ENCODE measurements at regions not wholly inside any gene's neighbourhood (a gene's known extent, or its start where the extent isn't known, plus 50 kb on each side); places are given as distances from the start of the nearest gene placed in this dataset.

DNA sequence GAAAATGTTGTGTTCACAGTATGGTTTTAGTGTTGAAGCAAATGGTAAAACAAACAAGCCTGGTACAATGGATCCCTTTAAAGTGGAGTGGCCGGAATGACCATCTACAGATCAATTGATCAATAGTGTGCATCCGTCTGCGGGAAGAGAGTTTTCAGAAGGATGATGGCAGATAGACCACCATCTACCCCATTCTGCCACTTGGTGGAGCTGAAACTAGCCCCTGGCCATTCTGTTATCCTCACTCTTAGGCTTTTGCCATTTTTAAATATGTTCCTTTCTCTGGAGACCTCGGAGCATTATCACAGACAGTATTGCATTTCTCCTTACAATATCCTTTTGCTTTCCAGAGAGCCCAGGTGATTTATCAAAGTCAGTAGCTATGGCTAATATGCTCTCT is 258.9 kb upstream of the CFAP20DC start:
- H3K4me3 ChIP-seq (ENCODE audit: low read depth, poor library complexity, severe bottlenecking) = no peak overlapping the region
- intact Hi-C loops (cut with DNase I; ENCODE audit: low total_unique reads) = no loop called here
- whole genome bisulfite sequencing, 2 donors = 83 to 92% methylated on average over 4 of the region's 4 CpGs
- no peak for TF ChIP-seq POLR2A (IDR thresholded peaks at IDR 0.05)
- TF ChIP-seq, protein P1, sequence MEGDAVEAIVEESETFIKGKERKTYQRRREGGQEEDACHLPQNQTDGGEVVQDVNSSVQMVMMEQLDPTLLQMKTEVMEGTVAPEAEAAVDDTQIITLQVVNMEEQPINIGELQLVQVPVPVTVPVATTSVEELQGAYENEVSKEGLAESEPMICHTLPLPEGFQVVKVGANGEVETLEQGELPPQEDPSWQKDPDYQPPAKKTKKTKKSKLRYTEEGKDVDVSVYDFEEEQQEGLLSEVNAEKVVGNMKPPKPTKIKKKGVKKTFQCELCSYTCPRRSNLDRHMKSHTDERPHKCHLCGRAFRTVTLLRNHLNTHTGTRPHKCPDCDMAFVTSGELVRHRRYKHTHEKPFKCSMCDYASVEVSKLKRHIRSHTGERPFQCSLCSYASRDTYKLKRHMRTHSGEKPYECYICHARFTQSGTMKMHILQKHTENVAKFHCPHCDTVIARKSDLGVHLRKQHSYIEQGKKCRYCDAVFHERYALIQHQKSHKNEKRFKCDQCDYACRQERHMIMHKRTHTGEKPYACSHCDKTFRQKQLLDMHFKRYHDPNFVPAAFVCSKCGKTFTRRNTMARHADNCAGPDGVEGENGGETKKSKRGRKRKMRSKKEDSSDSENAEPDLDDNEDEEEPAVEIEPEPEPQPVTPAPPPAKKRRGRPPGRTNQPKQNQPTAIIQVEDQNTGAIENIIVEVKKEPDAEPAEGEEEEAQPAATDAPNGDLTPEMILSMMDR (IDR thresholded peaks at IDR 0.05) = no peak
- DNase-seq (ENCODE audit: low spot score in 2 of 2) = no peak

GRCh38 chr3:59308001-59308400 is 258.2 kb upstream of the CFAP20DC start:
- 77% methylated on average over 1 of the region's 1 CpG for WGBS, 2 donors
- TF ChIP-seq, protein P1 (IDR thresholded peaks at IDR 0.05) = no peak
- no peak for TF ChIP-seq POLR2A (IDR thresholded peaks at IDR 0.05)
- intact Hi-C loops (cut with DNase I; ENCODE audit: low total_unique reads) = no loop called here
- no peak overlapping the region for H3K4me3 ChIP-seq (ENCODE audit: low read depth, poor library complexity, severe bottlenecking)
- no peak for DNase-seq (ENCODE audit: low spot score in 2 of 2)

DNA sequence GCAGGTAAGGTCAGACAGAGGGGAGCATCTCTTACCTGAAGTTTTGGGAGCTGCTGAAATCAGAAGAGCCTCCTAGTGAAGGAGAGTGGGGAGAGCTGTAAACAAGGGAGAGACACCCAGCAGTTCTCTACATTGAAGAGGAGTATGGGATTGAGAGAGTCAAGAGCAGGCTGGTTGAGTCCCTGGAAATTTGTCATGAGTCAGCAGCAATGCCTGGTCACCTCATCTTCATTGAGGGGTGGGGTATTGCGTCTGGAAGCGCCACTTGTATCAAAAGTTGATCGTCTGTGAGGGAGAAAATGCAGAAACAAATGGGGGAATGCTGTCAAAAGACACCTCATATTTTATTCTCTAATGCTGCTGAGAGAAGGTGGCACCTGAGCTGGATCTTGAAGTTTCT is 256.6 kb upstream of the CFAP20DC start:
- no peak for TF ChIP-seq POLR2A (IDR thresholded peaks at IDR 0.05)
- TF ChIP-seq, protein P1 (IDR thresholded peaks at IDR 0.05) = no peak
- H3K4me3 ChIP-seq (ENCODE audit: low read depth, poor library complexity, severe bottlenecking) = no peak overlapping the region
- intact Hi-C loops (cut with DNase I; ENCODE audit: low total_unique reads) = no loop called here
- WGBS, 2 donors = 90% methylated on average over 3 of the region's 3 CpGs
- DNase-seq (ENCODE audit: low spot score in 2 of 2) = no peak

DNA sequence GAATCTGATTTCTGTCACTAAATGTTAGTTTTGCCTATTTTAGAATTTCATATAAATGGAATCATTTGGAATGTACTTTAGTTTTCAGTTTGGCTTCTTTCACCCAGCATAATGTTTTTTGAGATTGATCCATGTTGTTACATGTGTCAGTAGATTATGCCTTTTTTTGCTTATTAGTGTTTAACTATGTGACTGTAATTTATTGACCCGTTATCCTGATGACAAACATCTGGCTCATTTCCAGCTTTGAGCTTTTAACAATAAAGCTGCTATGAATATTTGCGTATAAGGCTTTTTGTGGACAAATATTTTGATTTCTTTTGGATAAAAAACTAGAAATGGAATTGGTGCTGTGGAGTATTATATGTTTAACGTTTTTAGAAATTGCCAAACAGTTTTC is 254.5 kb upstream of the CFAP20DC start:
- TF ChIP-seq, protein P1 (IDR thresholded peaks at IDR 0.05) = no peak
- no peak for TF ChIP-seq POLR2A (IDR thresholded peaks at IDR 0.05)
- 39 to 42% methylated on average over 3 of the region's 3 CpGs for WGBS, 2 donors
- DNase-seq (ENCODE audit: low spot score in 2 of 2) = no peak
- no peak overlapping the region for H3K4me3 ChIP-seq (ENCODE audit: low read depth, poor library complexity, severe bottlenecking)
- intact Hi-C loops (cut with DNase I; ENCODE audit: low total_unique reads) = no loop called here

DNA sequence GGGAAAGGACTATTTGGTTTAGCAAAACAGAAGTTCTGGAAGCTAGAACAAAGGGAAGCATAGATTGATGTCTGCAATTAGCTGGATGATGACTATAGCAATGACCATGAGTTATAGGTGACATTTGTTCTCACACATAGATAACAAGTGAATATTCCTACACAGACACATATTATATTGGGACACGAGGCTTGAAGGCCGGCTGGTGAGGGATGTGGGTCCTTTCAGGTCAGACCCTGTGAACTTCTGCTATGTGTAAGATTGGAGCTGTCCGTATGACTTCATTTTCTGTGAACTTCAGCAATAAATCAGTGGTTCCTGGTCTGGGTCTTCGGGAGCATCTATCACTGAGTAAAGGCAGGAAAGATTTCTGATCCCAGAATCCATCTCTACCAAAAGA is 253.6 kb upstream of the CFAP20DC start:
- no peak overlapping the region for H3K4me3 ChIP-seq (ENCODE audit: low read depth, poor library complexity, severe bottlenecking)
- WGBS, 2 donors = 59 to 75% methylated on average over 4 of the region's 4 CpGs
- DNase-seq (ENCODE audit: low spot score in 2 of 2) = no peak
- intact Hi-C loops (cut with DNase I; ENCODE audit: low total_unique reads) = no loop called here
- no peak for TF ChIP-seq POLR2A (IDR thresholded peaks at IDR 0.05)
- TF ChIP-seq, protein P1 (IDR thresholded peaks at IDR 0.05) = no peak

DNA sequence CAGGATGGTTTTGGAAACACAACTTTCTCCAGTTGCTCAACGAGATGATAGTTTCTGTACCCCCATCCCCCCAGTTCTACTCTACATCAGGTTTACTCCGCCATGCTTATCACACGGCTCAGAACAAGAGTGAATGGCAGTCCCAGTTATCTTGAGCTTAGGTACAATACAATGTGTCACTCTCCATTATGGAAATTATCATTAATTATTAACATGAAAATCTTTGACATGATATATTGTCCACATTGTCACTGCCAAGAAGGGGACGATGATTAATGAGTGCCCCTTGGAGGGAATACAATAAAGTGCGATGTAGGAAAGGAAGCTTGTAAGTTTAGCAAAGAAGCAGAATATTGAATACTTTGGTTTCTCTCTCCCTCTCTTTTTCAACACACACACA is 252.6 kb upstream of the CFAP20DC start:
- no peak overlapping the region for H3K4me3 ChIP-seq (ENCODE audit: low read depth, poor library complexity, severe bottlenecking)
- DNase-seq (ENCODE audit: low spot score in 2 of 2) = no peak
- 86 to 88% methylated on average over 5 of the region's 5 CpGs for WGBS, 2 donors
- no peak for TF ChIP-seq POLR2A (IDR thresholded peaks at IDR 0.05)
- TF ChIP-seq, protein P1 (IDR thresholded peaks at IDR 0.05) = no peak
- intact Hi-C loops (cut with DNase I; ENCODE audit: low total_unique reads) = no loop called here

All from lower leg skin (tissue), 4 donors.